Right lobe of liver (tissue), 6 donors: ENCODE measurements at regions not wholly inside any gene's neighbourhood (a gene's known extent, or its start where the extent isn't known, plus 50 kb on each side); places are given as distances from the start of the nearest gene placed in this dataset.

Source experiments
- ATAC-seq, 4 donors: fragments of 200-7000 bp; cut with Tn5 transposase; one replicate each; pipeline ENCODE4 v1.9.1; 2020; ENCODE audit warnings: mild to moderate bottlenecking in 4 of 4, moderate library complexity in 4 of 4
- DNase-seq, 3 donors: peaks; one replicate each; pipeline ENCODE4 v3.0.0-alpha.2; 2020
- H3K27ac ChIP-seq, 3 donors: fragments of 200-600 bp; one replicate each; pipeline ENCODE4 v1.8.0; 2022
- H3K27me3 ChIP-seq, 2 donors: fragments of 200-600 bp; one replicate each; pipeline ENCODE4 v1.8.0; 2022
- H3K36me3 ChIP-seq, 4 donors: fragments of 200-600 bp; sonication (generic) in 1 of 4; one replicate each; pipeline versions ENCODE4 v1.5.1 to v1.8.0; 2017 to 2022; ENCODE audit warnings: control low read depth in 1 of 4
- H3K4me1 ChIP-seq, 4 donors: fragments of 200-600 bp; sonication (generic) in 1 of 4; one replicate each; pipeline versions ENCODE4 v1.5.1 to v1.8.0; 2017 to 2022; ENCODE audit warnings: control low read depth in 1 of 4
- H3K4me3 ChIP-seq, 3 donors: fragments of 200-600 bp; one replicate each; pipeline ENCODE4 v1.8.0; 2022
- H3K9me3 ChIP-seq, 4 donors: fragments of 200-600 bp; sonication (generic) in 1 of 4; one replicate each; pipeline versions ENCODE4 v1.5.1 to v1.8.0; 2017 to 2022; ENCODE audit warnings: control low read depth in 1 of 4
- CTCF ChIP-seq, 4 donors: fragments of 200-600 bp in 3 of 4; fragments of 450-650 bp in 1 of 4; IDR thresholded peaks; one replicate each; pipeline versions ENCODE4 v1.5.1 to v1.8.0; 2016 to 2022; ENCODE audit warnings: antibody characterized with exemption in 4 of 4, mild to moderate bottlenecking in 2 of 4
- POLR2A ChIP-seq: fragments of 450-650 bp; IDR thresholded peaks from one replicate; pipeline ENCODE4 v1.6.1; 2017; ENCODE audit warnings: antibody characterized with exemption, mild to moderate bottlenecking
- WGBS: methylation state at CpG from one replicate; pipeline ENCODE4 v1.1.6; 2018; ENCODE audit warnings: low coverage, low lambda C conversion rate; ENCODE audit not compliant: insufficient coverage; ENCODE audit errors: missing lambda C conversion rate; 5-methylcytosine and 5-hydroxymethylcytosine counted together
- intact Hi-C, 2 donors: fragments of 100-400 bp; cut with DNase I; formaldehyde crosslinking; loops; one replicate each; pipeline versions ENCODE4 v1.11.2 to v1.14.1; 2022
- donor health status: DM: no; HTN: yes; CAD: no.
- donor health status: DM: no; HTN: no; CAD: no.
- donor health status: DM: no; HTN: no; CAD: no.
- donor health status: DM: no; HTN: yes; CAD: no.
- donor health status: DM: no; HTN: yes; CAD: no.

- Histone ChIP-seq H3K9me3 (no peaks in the 10 kb centered on the region), H3K4me3 (no peak overlapping the region), H3K36me3 (no peaks in the 10 kb centered on the region), H3K27me3 (no peaks in the 10 kb centered on the region), H3K27ac (no peak overlapping the region), H3K4me1 (no peaks in the 10 kb centered on the region)
- no peak for DNase-seq
- WGBS, result 89% methylated on average over 1 of the region's 1 CpG
- no peak for ATAC-seq
- TF ChIP-seq POLR2A (no peak), CTCF (IDR thresholded peaks at IDR 0.05) (no peak)
- intact Hi-C loops, result no loop called here
Measured at GRCh38 chr10:107647462-107647861, 483.0 kb upstream of the SORCS1 start.

GRCh38 chr10:107631876-107632275 is 467.4 kb upstream of the SORCS1 start:
- no peaks in the 10 kb centered on the region for H3K9me3 ChIP-seq
- no peaks in the 10 kb centered on the region for H3K27me3 ChIP-seq
- intact Hi-C loops, result no loop called here
- H3K4me3 ChIP-seq, result no peak overlapping the region
- H3K4me1 ChIP-seq, result no peaks in the 10 kb centered on the region
- no peaks in the 10 kb centered on the region for H3K36me3 ChIP-seq
- 77% methylated on average over 4 of the region's 4 CpGs for WGBS
- TF ChIP-seq CTCF (IDR thresholded peaks at IDR 0.05) (no peak), POLR2A (no peak)
- ATAC-seq (no peak), DNase-seq (no peak)
- H3K27ac ChIP-seq, result no peak overlapping the region

GRCh38 chr10:107626862-107627261 is 462.4 kb upstream of the SORCS1 start:
- Histone ChIP-seq H3K9me3 (no peaks in the 10 kb centered on the region), H3K27ac (no peak overlapping the region), H3K4me3 (no peak overlapping the region), H3K36me3 (no peaks in the 10 kb centered on the region), H3K4me1 (no peaks in the 10 kb centered on the region), H3K27me3 (no peaks in the 10 kb centered on the region)
- TF ChIP-seq CTCF (IDR thresholded peaks at IDR 0.05), result no peak
- no peak for TF ChIP-seq POLR2A
- no peak for ATAC-seq
- 70% methylated on average over 3 of the region's 3 CpGs for WGBS
- intact Hi-C loops, result no loop called here
- DNase-seq, result no peak

GRCh38 chr10:107623292-107623691 is 458.8 kb upstream of the SORCS1 start:
- no peak for DNase-seq
- Histone ChIP-seq H3K27ac (no peak overlapping the region), H3K9me3 (no peaks in the 10 kb centered on the region), H3K4me1 (no peaks in the 10 kb centered on the region), H3K4me3 (no peak overlapping the region), H3K27me3 (no peaks in the 10 kb centered on the region), H3K36me3 (no peaks in the 10 kb centered on the region)
- intact Hi-C loops, result no loop called here
- WGBS, result 27% methylated on average over 2 of the region's 3 CpGs
- ATAC-seq, result no peak
- TF ChIP-seq CTCF (IDR thresholded peaks at IDR 0.05), result no peak
- no peak for TF ChIP-seq POLR2A

- H3K27ac ChIP-seq, result no peak overlapping the region
- H3K4me3 ChIP-seq, result no peak overlapping the region
- H3K4me1 ChIP-seq, result no peaks in the 10 kb centered on the region
- no peaks in the 10 kb centered on the region for H3K36me3 ChIP-seq
- no peaks in the 10 kb centered on the region for H3K27me3 ChIP-seq
- H3K9me3 ChIP-seq, result no peaks in the 10 kb centered on the region
- 33% methylated on average over 1 of the region's 1 CpG for WGBS
- DNase-seq (no peak), ATAC-seq (no peak)
- intact Hi-C loops, result no loop called here
- TF ChIP-seq CTCF (IDR thresholded peaks at IDR 0.05) (no peak), POLR2A (no peak)
Measured at GRCh38 chr10:107619139-107619538, 454.6 kb upstream of the SORCS1 start.
